Upper lobe of left lung (tissue), 4 donors: ENCODE measurements at regions not wholly inside any gene's neighbourhood (a gene's known extent, or its start where the extent isn't known, plus 50 kb on each side); places are given as distances from the start of the nearest gene placed in this dataset.

Experiments
- POLR2A ChIP-seq, 4 donors: fragments of 450-650 bp; IDR thresholded peaks; one replicate each; pipeline ENCODE4 v1.5.1; 2016 to 2017; ENCODE audit warnings: antibody characterized with exemption in 4 of 4, mild to moderate bottlenecking in 2 of 4
- TF ChIP-seq, protein P1 (sequence below), 6 experiments: fragments of 450-650 bp in 4 of 6; fragments of 200-600 bp in 2 of 6; sonication (generic) in 2 of 6; IDR thresholded peaks; one replicate each; pipeline ENCODE4 v1.5.1; 2016 to 2019; ENCODE audit warnings: antibody characterized with exemption in 6 of 6

DNA sequence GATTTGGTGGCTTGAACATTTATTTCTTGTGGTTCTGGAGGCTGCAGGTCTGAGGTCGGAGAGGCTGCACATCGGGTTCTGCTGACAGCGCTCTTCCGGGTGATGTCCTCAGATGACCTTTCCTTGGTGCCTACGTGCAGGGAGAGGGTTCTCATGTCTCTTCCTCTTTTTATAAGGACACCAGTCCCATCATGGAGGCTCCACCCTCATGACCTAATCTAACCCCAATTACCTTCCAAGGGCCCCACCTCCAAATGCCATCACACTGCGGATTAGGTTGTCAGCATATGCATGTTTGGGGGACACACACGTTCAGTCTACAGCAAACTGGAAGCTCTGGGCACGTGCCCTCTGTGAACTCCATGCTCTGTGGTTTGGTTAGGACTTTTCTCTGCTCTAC is 338.6 kb downstream of the FGF9 start:
- TF ChIP-seq, protein P1, sequence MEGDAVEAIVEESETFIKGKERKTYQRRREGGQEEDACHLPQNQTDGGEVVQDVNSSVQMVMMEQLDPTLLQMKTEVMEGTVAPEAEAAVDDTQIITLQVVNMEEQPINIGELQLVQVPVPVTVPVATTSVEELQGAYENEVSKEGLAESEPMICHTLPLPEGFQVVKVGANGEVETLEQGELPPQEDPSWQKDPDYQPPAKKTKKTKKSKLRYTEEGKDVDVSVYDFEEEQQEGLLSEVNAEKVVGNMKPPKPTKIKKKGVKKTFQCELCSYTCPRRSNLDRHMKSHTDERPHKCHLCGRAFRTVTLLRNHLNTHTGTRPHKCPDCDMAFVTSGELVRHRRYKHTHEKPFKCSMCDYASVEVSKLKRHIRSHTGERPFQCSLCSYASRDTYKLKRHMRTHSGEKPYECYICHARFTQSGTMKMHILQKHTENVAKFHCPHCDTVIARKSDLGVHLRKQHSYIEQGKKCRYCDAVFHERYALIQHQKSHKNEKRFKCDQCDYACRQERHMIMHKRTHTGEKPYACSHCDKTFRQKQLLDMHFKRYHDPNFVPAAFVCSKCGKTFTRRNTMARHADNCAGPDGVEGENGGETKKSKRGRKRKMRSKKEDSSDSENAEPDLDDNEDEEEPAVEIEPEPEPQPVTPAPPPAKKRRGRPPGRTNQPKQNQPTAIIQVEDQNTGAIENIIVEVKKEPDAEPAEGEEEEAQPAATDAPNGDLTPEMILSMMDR (IDR thresholded peaks at IDR 0.05) = no peak
- no peak for TF ChIP-seq POLR2A (IDR thresholded peaks at IDR 0.05)
